NCI-H2107 treated with DMSO at 0.1 percent for 48 hours (cell line): ENCODE measurements at regions not wholly inside any gene's neighbourhood (a gene's known extent, or its start where the extent isn't known, plus 50 kb on each side); places are given as distances from the start of the nearest gene placed in this dataset.

Source experiments
- DNase-seq: peaks from one replicate; lab custom pipeline; 2025; ENCODE audit not compliant: unreplicated experiment; lab: John Stamatoyannopoulos, UW

GRCh38 chr3:134302674-134303073 is 52.0 kb upstream of the RYK start:
- DNase-seq: peak; percentile 29

GRCh38 chr3:134300520-134300919 is 49.9 kb upstream of the RYK start:
- no peak for DNase-seq
